ENCODE measurements at regions not wholly inside any gene's neighbourhood (a gene's known extent, or its start where the extent isn't known, plus 50 kb on each side); places are given as distances from the start of the nearest gene placed in this dataset.
"Not testable (repeated sequence)": the region's sequence is repeated elsewhere in the genome, so short reads cannot be mapped to it uniquely, and the experiment has no call there.

- DNase-seq: no peak
Observed at GRCh38 chr10:62666275-62666674, 138.2 kb upstream of the ADO start.

DNA sequence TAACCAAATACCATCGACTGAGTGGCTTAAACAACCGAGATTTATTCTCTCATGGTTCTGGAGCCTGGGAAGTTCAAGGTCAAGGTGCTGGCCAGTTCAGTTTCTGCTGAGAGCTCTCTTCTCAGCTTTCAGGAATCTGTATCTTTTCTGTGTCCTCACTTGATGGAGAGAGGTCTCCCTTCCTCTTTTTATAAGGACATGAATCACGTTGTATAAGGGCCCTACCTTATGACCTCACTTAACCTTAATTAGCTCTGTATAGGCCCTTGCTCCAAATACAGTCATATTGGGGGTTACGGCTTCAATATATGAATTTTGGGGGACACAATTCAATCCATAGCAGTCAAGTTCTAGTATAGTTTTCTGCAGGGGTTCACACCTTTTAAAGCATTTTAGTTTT is 135.2 kb upstream of the ADO start:
- DNase-seq: no peak

DNA sequence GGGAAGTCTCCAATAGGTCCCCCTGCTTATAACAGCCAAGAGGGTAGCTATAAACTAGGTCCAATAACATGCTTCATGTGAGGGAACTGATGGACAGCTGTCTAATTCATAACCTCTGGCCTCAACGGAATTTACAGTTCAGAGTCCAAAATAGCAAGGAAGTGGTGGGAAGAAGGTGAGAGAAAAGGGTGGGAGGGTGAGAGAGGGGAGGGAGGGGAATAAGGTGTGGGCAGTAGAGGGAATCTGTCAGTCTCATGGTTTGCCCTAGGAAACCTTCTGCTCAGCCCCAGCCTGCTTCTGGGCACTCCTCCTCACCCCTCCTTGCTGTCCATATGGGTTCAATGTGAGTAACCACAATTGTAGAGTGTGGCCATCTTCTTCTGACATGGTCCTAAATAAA is 133.4 kb upstream of the ADO start:
- no peak for DNase-seq

GRCh38 chr10:62681211-62681940 is 123.1 kb upstream of the ADO start:
- DNase-seq: no peak

GRCh38 chr10:62684911-62685310 is 119.6 kb upstream of the ADO start:
- no peak for DNase-seq

DNA sequence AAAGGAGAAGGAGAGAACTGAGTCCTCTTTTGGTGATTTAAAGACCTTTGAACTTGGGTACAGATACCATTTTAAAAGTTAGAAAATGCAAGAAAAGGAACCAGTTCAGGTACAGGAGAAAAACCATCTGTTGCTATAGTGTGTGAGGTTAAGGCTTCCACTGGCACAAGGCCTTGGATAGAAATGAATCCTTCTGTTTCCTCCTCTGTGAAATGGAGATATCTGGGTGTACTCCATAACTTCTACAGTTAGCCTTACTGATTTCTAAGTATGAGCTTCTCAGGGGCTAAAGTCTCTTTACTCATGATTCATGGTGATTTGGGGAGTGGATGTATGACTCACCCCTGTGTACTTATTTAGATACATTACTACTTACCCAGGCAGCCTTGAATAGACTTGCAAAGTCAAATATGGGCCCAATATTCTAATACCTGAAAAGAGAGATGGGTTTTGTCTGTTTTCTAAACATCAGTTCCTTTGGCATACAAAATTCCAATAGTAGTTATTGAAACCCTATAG is 117.2 kb upstream of the ADO start:
- no peak for DNase-seq

DNA sequence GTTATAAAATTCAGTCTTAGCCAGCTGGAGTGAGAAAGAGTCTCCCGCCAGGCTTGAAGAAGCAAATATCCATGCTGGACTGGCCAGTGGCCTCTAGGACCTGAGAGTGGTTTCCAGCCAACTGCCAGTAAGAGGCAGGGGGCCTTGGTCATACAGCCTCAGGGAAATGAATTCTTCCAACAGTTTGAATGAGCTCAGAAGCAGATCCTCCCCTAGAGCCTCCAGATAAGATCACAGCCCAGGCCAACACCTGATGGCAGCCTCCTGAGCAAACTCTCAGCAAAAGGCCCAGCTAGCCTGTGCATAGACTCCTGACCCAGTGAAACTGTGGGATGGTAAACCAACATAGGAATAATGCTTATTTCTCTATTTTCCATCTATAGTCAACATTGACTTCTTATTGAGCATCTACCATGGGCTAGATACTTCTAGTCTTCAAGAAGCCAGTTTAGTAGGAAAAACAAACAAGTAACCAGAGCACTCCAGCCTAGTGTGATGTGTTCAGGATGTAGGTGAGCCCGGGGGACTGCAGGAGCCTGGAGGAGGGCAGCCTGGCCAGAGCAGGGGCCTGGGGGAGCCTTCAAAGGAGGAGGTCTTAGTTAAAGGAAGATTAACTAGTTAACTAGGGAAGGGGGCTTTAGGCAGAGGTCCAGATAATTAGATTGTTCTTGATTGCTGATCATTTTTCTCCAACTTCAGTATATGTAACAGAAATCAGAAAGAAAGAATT is 115.4 kb upstream of the ADO start:
- DNase-seq: no peak

DNA sequence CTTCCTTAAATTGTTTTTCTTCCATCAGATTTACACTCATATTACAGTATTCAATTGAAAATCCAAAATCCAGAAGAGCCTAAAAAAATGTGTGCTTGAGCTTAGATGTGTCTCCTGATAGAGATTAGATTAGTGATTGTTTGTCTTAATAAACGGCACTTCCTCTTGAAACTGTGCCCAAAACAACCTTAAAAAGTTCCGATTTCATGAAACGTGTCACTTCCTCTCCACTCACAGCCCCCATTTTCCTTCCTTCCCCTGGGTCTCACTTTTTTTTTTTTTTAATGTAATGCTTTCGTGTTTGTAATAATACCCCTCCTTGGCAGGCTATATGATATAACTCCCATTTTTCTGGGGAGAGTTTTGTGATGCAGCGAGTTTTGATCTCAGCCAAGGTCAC is 114.8 kb upstream of the ADO start:
- no peak for DNase-seq

GRCh38 chr10:62690703-62691102 is 113.8 kb upstream of the ADO start:
- no peak for DNase-seq

GRCh38 chr10:62691336-62691735 is 113.2 kb upstream of the ADO start:
- DNase-seq: no peak

DNA sequence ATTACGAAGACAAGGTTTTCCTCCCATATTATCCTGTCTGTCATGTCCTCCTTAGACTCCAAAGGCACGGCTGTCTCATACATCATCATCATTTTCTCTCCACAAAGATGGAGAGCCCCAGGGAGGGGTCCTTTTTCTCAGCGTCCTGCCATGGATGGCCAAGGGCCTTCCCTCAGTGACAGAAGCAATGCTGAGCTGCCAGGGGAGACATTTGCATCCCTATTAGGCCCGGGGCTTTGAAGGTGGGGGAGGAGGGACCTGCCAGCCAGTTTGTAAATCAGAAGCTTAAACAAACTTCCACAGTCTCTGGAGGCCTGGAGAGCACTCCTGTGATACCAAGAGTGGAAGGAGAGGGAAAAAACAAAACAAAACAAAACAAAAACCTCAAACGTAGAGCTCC is 112.4 kb upstream of the ADO start:
- no peak for DNase-seq

DNA sequence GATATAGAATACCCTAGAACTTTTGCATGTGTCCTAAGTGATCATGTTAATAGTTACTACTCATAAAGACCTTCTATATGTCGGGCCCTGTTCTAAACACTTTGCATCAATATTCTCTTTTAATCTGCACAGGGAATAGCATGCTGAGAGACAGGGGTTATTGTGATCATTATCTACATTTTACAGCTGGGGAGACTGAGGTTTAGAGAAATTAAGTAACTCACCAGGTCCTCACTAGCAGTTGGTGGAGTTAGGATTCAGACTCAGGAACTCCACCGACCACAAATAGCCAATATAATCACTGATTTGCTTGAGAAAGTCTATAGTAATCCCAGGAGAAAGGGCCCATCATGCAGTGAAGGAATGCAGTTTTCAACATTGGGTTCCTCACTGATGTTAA is 111.2 kb upstream of the ADO start:
- no peak for DNase-seq

- DNase-seq: no peak
Observed at GRCh38 chr10:62694537-62695126, 109.9 kb upstream of the ADO start.

GRCh38 chr10:62696798-62697197 is 107.7 kb upstream of the ADO start:
- no peak for DNase-seq

DNA sequence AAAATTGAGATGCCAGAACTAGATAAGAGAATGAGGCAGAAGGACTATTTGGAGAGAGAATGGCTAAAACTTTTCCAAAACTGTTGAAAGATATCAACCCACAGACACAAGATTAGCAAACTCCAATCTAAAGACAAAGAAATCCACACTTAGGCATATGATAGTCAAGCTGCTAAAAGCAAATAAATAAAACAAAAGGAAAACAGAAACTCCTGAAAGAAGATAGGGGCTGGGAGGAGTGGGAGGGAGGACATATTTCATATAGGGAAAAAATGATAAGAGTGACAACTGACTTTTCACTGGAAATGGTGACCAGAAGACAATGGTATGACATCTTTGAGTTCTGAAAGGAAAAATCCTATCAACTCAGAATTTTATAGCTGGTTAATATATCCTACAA is 105.4 kb upstream of the ADO start:
- no peak for DNase-seq

- DNase-seq: not testable (repeated sequence)
Observed at GRCh38 chr10:62704121-62704520, 100.4 kb upstream of the ADO start.

- no peak for DNase-seq
Observed at GRCh38 chr10:62705789-62706188, 98.7 kb upstream of the ADO start.

DNA sequence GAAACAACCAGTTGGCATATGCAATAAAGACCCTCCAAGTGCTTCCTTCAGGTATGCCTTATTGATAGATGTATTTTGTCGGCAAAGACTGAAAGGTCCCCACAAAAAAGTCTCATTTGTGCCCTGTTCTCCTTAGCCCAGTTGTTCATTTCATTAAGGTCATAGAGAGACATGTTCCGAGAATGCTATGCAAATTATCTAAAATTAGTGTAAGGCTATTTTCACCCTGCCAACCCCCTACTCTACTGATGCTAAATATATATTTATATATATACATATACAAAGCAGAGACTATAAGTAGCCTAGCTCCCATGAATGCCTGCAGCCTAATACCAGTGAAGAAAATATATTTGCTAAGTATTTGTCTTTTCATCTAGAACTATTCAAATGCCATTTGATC is 96.7 kb upstream of the ADO start:
- DNase-seq: no peak

DNA sequence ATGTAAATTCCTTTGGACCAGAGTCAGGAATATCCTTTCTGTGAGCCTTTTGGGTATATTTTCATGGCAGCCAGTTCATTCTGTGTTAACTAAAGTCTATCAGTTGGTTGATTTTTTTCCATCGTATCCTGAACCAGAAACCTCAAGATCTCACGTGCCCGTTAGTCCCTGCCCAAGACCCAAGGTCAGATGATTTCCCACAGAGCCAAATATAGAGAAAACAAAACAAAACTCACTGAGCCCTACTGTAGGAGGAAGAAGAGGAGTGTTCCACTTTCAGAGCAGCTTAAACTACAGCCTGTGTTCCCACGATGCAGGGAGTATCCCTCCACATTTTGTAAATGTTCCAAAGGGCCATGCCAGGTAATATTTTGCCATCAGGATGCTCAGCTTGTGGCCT is 96.0 kb upstream of the ADO start:
- no peak for DNase-seq

GRCh38 chr10:62709200-62709599 is 95.3 kb upstream of the ADO start:
- DNase-seq: no peak

DNA sequence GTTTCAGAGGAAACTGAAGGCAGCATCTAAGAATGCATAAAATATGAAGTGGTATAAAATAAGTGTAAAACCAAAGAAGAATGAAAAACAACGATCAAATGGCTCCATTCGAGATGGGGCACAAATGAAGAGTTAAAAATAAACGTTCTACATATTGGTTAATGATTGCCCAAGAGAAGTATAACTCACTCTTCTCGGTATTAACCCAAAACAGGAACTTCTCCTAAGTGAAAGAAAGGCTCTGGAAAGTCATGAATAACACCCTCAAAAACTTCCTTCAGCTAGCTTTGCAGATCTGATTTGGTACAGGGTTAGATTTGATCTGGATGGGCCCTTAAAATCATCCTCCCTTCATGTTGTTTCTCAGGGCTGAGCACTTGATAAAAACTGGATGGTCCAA is 94.3 kb upstream of the ADO start:
- DNase-seq: no peak

GRCh38 chr10:62715383-62715782 is 89.1 kb upstream of the ADO start:
- DNase-seq: no peak

- no peak for DNase-seq
Observed at GRCh38 chr10:62718585-62718984, 85.9 kb upstream of the ADO start.

DNA sequence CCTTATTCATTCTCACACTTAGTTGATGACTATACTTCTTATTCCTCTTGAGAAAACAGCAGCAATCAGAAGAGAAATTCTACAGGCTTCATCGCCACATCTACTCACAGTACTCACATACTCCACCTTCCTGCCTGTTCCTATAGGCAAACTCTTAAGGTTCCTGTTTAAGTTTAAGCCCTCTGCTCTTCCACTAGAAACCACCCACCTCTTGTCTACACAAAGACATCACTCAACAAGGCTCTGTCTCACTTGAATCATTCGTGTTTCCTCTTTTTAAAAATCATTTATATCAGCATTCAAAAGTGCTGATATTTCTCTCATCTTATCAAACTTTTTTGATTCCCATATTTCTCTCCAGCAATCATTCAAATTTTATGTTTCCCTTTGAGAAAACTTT is 85.5 kb upstream of the ADO start:
- no peak for DNase-seq
